GM18907 (cell line): ENCODE measurements at regions not wholly inside any gene's neighbourhood (a gene's known extent, or its start where the extent isn't known, plus 50 kb on each side); places are given as distances from the start of the nearest gene placed in this dataset.
A peak's percentile ranks its signal among the peaks of the same experiment; 100 is the strongest.

Experiments
- ATAC-seq: cut with Tn5 transposase; IDR thresholded peaks from one replicate; pipeline ENCODE4 v1.9.1; 2021; ENCODE audit warnings: mild to moderate bottlenecking, moderate library complexity; ENCODE audit not compliant: unreplicated experiment

GRCh38 chr2:11988691-11989353 is 242.4 kb downstream of the LPIN1 start:
- no peak for ATAC-seq

- ATAC-seq: no peak
Measured at GRCh38 chr2:11989354-11989703, 242.9 kb downstream of the LPIN1 start.

- no peak for ATAC-seq
Measured at GRCh38 chr2:11990576-11990975, 244.1 kb downstream of the LPIN1 start.

GRCh38 chr2:11993749-11994148 is 247.3 kb downstream of the LPIN1 start:
- ATAC-seq: no peak

- no peak for ATAC-seq
Measured at GRCh38 chr2:11995456-11995855, 249.0 kb downstream of the LPIN1 start.

- no peak for ATAC-seq
Measured at GRCh38 chr2:11996618-11997017, 250.2 kb downstream of the LPIN1 start.

GRCh38 chr2:11997142-11997541 is 250.7 kb downstream of the LPIN1 start:
- no peak for ATAC-seq

GRCh38 chr2:11998218-11998617 is 251.8 kb downstream of the LPIN1 start:
- no peak for ATAC-seq

GRCh38 chr2:11998626-11999378 is 252.4 kb downstream of the LPIN1 start:
- no peak for ATAC-seq

- no peak for ATAC-seq
Measured at GRCh38 chr2:12001621-12002020, 255.2 kb downstream of the LPIN1 start.

GRCh38 chr2:12002215-12002614 is 255.8 kb downstream of the LPIN1 start:
- no peak for ATAC-seq

GRCh38 chr2:12004713-12005112 is 258.3 kb downstream of the LPIN1 start:
- ATAC-seq: no peak

GRCh38 chr2:12005886-12006681 is 259.7 kb downstream of the LPIN1 start:
- ATAC-seq: peak; percentile 80

GRCh38 chr2:12006850-12007249 is 260.4 kb downstream of the LPIN1 start:
- no peak for ATAC-seq

- no peak for ATAC-seq
Measured at GRCh38 chr2:12007282-12007681, 260.9 kb downstream of the LPIN1 start.

GRCh38 chr2:12008425-12009061 is 262.1 kb downstream of the LPIN1 start:
- peak; percentile 82 for ATAC-seq

GRCh38 chr2:12009323-12009905 is 263.0 kb downstream of the LPIN1 start:
- ATAC-seq: no peak

- no peak for ATAC-seq
Measured at GRCh38 chr2:12010059-12010458, 263.6 kb downstream of the LPIN1 start.

- ATAC-seq: no peak
Measured at GRCh38 chr2:12010779-12011178, 264.3 kb downstream of the LPIN1 start.

- ATAC-seq: no peak
Measured at GRCh38 chr2:12014088-12014960, 267.9 kb downstream of the LPIN1 start.
